Mucosa of descending colon (tissue), 3 donors: ENCODE measurements at regions not wholly inside any gene's neighbourhood (a gene's known extent, or its start where the extent isn't known, plus 50 kb on each side); places are given as distances from the start of the nearest gene placed in this dataset.
"Not testable (repeated sequence)": the region's sequence is repeated elsewhere in the genome, so short reads cannot be mapped to it uniquely, and the experiment has no call there.

Experiments
- ATAC-seq: fragments of 200-7000 bp; cut with Tn5 transposase; one replicate; pipeline ENCODE4 v1.9.1; 2020; ENCODE audit warnings: mild to moderate bottlenecking, moderate library complexity
- DNase-seq, 3 donors: peaks; one replicate each; pipeline ENCODE4 v3.0.0-alpha.2; 2020
- H3K36me3 ChIP-seq: fragments of 200-600 bp; one replicate; pipeline ENCODE4 v1.8.0; 2021; ENCODE audit warnings: low read depth, mild to moderate bottlenecking
- H3K4me1 ChIP-seq: fragments of 200-600 bp; one replicate; pipeline ENCODE4 v1.8.0; 2021; ENCODE audit warnings: low read depth, mild to moderate bottlenecking
- H3K4me3 ChIP-seq: fragments of 200-600 bp; one replicate; pipeline ENCODE4 v1.8.0; 2021; ENCODE audit warnings: mild to moderate bottlenecking
- H3K9me3 ChIP-seq: fragments of 200-600 bp; one replicate; pipeline ENCODE4 v1.8.0; 2021; ENCODE audit warnings: mild to moderate bottlenecking
- CTCF ChIP-seq: fragments of 200-600 bp; IDR thresholded peaks from one replicate; pipeline ENCODE4 v1.8.0; 2022; ENCODE audit warnings: antibody characterized with exemption, mild to moderate bottlenecking
- intact Hi-C, 2 donors: fragments of 100-400 bp; cut with DNase I in 1 of 2; cut with micrococcal nuclease in 1 of 2; formaldehyde crosslinking; loops; one replicate each; pipeline versions ENCODE4 v1.11.0 to v1.11.1; 2022; cut with DNase I, micrococcal nuclease
- donor health status: DM: no; HTN: no; CAD: no; lungs with moderate emphysema.
- donor health status: DM: no; HTN: no; CAD: no.
- donor health status: DM: no; HTN: yes; CAD: no.

GRCh38 chr9:25010027-25010662 lies 464.4 kb upstream of the IZUMO3 start:
- ATAC-seq, result no peak
- intact Hi-C loops, result no loop called here

GRCh38 chr9:25003686-25004085 lies 458.0 kb upstream of the IZUMO3 start:
- DNase-seq (peak in 2 of 3 donors; percentile 14 to 24), ATAC-seq (no peak)
- Histone ChIP-seq H3K9me3 (peaks cover 9% of the 10 kb centered on the region), H3K4me1 (no peaks in the 10 kb centered on the region), H3K36me3 (no peaks in the 10 kb centered on the region), H3K4me3 (no peak overlapping the region)
- no peak for TF ChIP-seq CTCF
- intact Hi-C loops, result no loop called here

More at GRCh38 chr9:25010027-25010662, 464.4 kb upstream of the IZUMO3 start:
- no peaks in the 10 kb centered on the region for H3K4me1 ChIP-seq
- H3K36me3 ChIP-seq, result no peaks in the 10 kb centered on the region
- DNase-seq, result no peak
- no peak overlapping the region for H3K4me3 ChIP-seq
- TF ChIP-seq CTCF, result no peak
- peaks cover 5% of the 10 kb centered on the region for H3K9me3 ChIP-seq

GRCh38 chr9:24986331-24986730 lies 440.6 kb upstream of the IZUMO3 start:
- no peaks in the 10 kb centered on the region for H3K9me3 ChIP-seq
- H3K36me3 ChIP-seq, result no peaks in the 10 kb centered on the region
- TF ChIP-seq CTCF, result no peak
- H3K4me3 ChIP-seq, result no peak overlapping the region
- no peaks in the 10 kb centered on the region for H3K4me1 ChIP-seq
- ATAC-seq (no peak), DNase-seq (no peak)
- intact Hi-C loops, result no loop called here

- H3K4me1 ChIP-seq, H3K9me3 ChIP-seq, H3K36me3 ChIP-seq, DNase-seq, intact Hi-C loops, H3K4me3 ChIP-seq, ATAC-seq: not testable (repeated sequence)
Observed at GRCh38 chr9:24970780-24971179, 425.1 kb upstream of the IZUMO3 start.

- DNase-seq (no peak), ATAC-seq (no peak)
- Histone ChIP-seq H3K36me3 (no peaks in the 10 kb centered on the region), H3K4me3 (no peak overlapping the region), H3K4me1 (no peaks in the 10 kb centered on the region), H3K9me3 (peaks cover 3% of the 10 kb centered on the region)
- intact Hi-C loops, result no loop called here
- TF ChIP-seq CTCF, result no peak
Observed at GRCh38 chr9:24961762-24962161, 416.1 kb upstream of the IZUMO3 start.

- DNase-seq (no peak), ATAC-seq (no peak)
- Histone ChIP-seq H3K4me1 (no peaks in the 10 kb centered on the region), H3K9me3 (peaks cover 20% of the 10 kb centered on the region), H3K4me3 (no peak overlapping the region), H3K36me3 (no peaks in the 10 kb centered on the region)
- intact Hi-C loops, result no loop called here
- no peak for TF ChIP-seq CTCF
Observed at GRCh38 chr9:24953070-24953469, 407.4 kb upstream of the IZUMO3 start.
